ENCODE measurements at regions not wholly inside any gene's neighbourhood (a gene's known extent, or its start where the extent isn't known, plus 50 kb on each side); places are given as distances from the start of the nearest gene placed in this dataset.

DNA sequence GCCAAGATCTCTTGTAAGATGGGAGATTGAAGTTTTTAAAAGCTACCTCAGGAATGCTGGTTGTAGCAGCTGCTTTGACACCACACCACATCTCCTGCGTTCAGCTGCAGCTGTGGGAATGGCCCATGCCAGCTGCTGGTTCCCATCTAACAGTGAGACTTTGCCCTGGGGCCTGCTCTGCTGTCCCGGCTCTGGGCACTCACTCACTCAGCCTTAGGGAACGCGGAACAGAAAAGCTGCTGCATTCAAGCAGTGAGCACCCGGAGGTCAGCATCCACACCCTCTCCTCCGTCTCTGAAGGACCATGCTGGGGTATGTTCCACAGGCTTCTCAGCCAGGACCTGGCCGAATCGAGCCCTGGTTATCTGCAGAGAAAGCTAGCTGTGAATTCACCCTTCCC lies 197.1 kb upstream of the CXCL12 start:
- Histone ChIP-seq H3K27me3 (ENCODE audit: control insufficient read depth in 1 of 2, insufficient read depth in 2 of 2, low read length in 2 of 2) (no peaks in the 10 kb centered on the region), H3K4me3 (ENCODE audit: low read depth in 1 of 2, low read length in 2 of 2) (no peak overlapping the region), H3K36me3 (ENCODE audit: control insufficient read depth in 2 of 2, insufficient read depth in 2 of 2, low read length in 1 of 2) (no peaks in the 10 kb centered on the region), H3K9me3 (ENCODE audit: control insufficient read depth in 2 of 2, insufficient read depth in 1 of 2, low read depth in 1 of 2, low read length in 1 of 2) (peaks cover 0 to 3% of the 10 kb centered on the region in 2 donors), H3K27ac (ENCODE audit: low read depth in 2 of 2, low read length in 1 of 2) (no peak overlapping the region), H3K4me1 (ENCODE audit: control insufficient read depth in 2 of 2, insufficient read depth in 2 of 2, low read length in 1 of 2) (no peaks in the 10 kb centered on the region)
- WGBS, 2 donors: 74 to 86% methylated on average over 8 of the region's 8 CpGs

DNA sequence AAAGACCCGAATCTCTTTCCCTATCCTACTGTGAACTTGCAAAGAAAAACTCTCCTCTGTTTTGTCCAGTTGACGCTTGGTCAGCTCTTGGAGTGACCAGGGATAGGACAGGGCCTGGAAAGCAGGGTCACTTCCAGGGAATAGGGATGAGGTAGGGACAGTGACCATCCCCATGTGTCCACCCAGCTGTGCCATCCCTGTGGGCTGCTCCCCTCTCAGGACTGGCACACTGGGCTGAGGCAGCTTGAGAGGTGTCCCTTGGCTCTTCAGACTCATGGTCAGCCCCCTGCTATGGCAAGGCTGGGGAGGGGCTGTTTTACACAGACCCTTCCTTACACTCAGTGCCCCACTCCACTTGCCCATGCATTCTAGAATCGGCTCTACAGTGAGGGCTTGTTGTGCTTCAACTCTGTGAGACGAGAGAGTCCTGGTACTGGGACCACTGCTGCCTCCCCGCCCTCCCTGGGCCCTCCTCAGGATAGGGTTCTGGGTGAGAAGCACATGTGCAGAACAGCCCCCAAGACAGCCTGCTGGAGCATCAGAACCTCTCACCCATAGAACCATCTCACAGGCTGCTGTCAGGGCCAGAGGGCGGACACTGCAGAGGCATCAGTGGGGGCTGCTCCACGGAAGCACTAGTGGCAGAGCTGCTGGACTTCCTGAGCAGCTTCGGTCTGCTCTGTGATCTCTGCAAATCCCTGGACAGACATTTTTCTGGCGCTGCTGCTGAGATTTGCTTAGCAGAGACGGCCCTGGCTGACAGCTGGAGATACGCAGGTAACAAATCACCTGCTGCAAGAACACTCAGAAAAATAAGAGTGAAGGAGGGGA lies 202.8 kb upstream of the CXCL12 start:
- no peaks in the 10 kb centered on the region for H3K27me3 ChIP-seq (ENCODE audit: control insufficient read depth in 1 of 2, insufficient read depth in 2 of 2, low read length in 2 of 2)
- H3K27ac ChIP-seq (ENCODE audit: low read depth in 2 of 2, low read length in 1 of 2): no peak overlapping the region
- H3K4me3 ChIP-seq (ENCODE audit: low read depth in 1 of 2, low read length in 2 of 2): no peak overlapping the region
- H3K9me3 ChIP-seq (ENCODE audit: control insufficient read depth in 2 of 2, insufficient read depth in 1 of 2, low read depth in 1 of 2, low read length in 1 of 2): peaks cover 0 to 8% of the 10 kb centered on the region in 2 donors
- H3K36me3 ChIP-seq (ENCODE audit: control insufficient read depth in 2 of 2, insufficient read depth in 2 of 2, low read length in 1 of 2): no peaks in the 10 kb centered on the region
- no peaks in the 10 kb centered on the region for H3K4me1 ChIP-seq (ENCODE audit: control insufficient read depth in 2 of 2, insufficient read depth in 2 of 2, low read length in 1 of 2)
- 67 to 71% methylated on average over 11 of the region's 11 CpGs for WGBS, 2 donors

DNA sequence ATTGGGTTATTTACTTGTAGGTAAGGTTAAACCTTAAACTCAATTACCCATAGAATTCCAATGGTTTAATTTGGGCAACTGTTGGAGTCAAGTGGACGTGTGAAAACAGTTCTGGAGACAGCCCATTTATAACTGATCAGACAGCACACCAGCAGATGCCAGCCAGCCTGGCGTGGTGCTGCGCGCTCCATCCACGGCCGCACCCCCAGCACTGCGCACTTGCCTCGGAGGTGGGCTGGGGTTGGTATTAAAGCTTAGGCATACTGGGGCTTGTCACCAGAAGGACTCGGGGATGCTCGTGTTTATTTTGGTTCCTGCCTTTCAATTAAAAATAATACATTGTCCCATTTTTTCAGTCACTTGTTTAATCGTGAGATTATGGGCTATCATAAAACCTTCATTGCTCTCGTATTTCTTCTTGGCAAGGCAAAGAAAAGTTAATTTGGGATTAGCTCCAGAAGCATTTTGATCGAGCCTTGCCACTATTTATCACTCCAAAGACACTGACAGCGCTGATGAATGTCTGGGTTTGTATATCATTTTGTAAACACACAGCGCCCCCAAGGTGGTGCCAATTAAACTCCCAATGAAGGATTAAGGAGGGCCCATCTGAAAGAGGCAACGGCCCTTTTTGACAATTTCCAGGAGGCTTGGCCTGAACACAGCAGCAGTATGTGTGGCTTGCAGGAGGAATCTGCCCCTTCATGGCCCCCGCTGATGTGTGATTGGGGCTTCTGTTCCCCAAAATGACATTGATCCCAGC lies 204.5 kb upstream of the CXCL12 start:
- Histone ChIP-seq H3K27me3 (ENCODE audit: control insufficient read depth in 1 of 2, insufficient read depth in 2 of 2, low read length in 2 of 2) (no peaks in the 10 kb centered on the region), H3K4me3 (ENCODE audit: low read depth in 1 of 2, low read length in 2 of 2) (no peak overlapping the region), H3K36me3 (ENCODE audit: control insufficient read depth in 2 of 2, insufficient read depth in 2 of 2, low read length in 1 of 2) (no peaks in the 10 kb centered on the region), H3K4me1 (ENCODE audit: control insufficient read depth in 2 of 2, insufficient read depth in 2 of 2, low read length in 1 of 2) (no peaks in the 10 kb centered on the region), H3K9me3 (ENCODE audit: control insufficient read depth in 2 of 2, insufficient read depth in 1 of 2, low read depth in 1 of 2, low read length in 1 of 2) (peaks cover 0 to 12% of the 10 kb centered on the region in 2 donors), H3K27ac (ENCODE audit: low read depth in 2 of 2, low read length in 1 of 2) (no peak overlapping the region)
- 60 to 63% methylated on average over 17 of the region's 17 CpGs for WGBS, 2 donors

DNA sequence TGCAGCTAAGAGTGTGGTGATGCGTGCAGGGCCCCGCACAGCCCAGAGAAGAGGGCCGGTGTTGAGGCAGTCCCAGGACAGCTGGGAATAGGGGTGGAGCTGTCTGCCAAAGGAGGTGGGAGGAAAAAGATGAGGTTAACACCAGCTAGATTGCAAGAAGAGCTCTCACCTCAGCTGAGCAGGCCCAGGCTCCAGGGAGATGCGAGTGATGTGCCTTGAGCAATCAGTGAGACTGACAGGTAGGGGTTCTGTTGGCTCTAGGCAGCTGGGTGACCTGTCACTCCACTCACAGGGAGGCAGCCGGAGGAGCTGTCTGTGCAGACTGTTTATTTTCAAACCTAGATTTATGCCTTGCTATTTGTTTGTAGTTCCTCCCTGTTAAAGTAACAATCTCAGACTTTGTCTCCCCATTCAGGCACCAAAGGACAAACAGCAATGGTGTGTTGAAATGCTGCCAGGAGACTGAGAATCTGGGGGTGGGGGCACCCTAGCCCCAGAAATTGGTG lies 205.1 kb upstream of the CXCL12 start:
- no peaks in the 10 kb centered on the region for H3K36me3 ChIP-seq (ENCODE audit: control insufficient read depth in 2 of 2, insufficient read depth in 2 of 2, low read length in 1 of 2)
- 58 to 60% methylated on average over 5 of the region's 5 CpGs for WGBS, 2 donors
- H3K27ac ChIP-seq (ENCODE audit: low read depth in 2 of 2, low read length in 1 of 2): no peak overlapping the region
- peaks cover 0 to 12% of the 10 kb centered on the region in 2 donors for H3K9me3 ChIP-seq (ENCODE audit: control insufficient read depth in 2 of 2, insufficient read depth in 1 of 2, low read depth in 1 of 2, low read length in 1 of 2)
- no peaks in the 10 kb centered on the region for H3K4me1 ChIP-seq (ENCODE audit: control insufficient read depth in 2 of 2, insufficient read depth in 2 of 2, low read length in 1 of 2)
- no peaks in the 10 kb centered on the region for H3K27me3 ChIP-seq (ENCODE audit: control insufficient read depth in 1 of 2, insufficient read depth in 2 of 2, low read length in 2 of 2)
- H3K4me3 ChIP-seq (ENCODE audit: low read depth in 1 of 2, low read length in 2 of 2): no peak overlapping the region

DNA sequence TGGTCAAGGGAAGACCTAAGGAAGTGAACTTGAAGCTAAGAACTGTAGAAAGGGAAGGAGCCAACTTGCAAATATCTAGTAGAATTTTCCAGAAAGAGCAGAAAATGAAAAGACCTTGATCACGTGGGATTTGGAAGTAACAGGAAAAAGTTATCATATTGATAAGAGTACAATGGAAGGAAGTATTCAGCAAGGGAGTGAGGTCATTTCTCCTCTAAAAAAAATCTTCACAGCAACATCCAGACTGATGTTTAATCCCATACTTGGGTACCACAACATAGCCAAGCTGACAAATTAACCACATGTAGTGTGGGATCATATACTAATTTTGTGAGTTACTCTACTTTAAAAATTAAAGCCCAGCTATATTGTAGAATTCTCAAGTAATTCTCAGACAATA lies 207.0 kb upstream of the CXCL12 start:
- H3K27me3 ChIP-seq (ENCODE audit: control insufficient read depth in 1 of 2, insufficient read depth in 2 of 2, low read length in 2 of 2): no peaks in the 10 kb centered on the region
- 43 to 58% methylated on average over 1 of the region's 1 CpG for WGBS, 2 donors

DNA sequence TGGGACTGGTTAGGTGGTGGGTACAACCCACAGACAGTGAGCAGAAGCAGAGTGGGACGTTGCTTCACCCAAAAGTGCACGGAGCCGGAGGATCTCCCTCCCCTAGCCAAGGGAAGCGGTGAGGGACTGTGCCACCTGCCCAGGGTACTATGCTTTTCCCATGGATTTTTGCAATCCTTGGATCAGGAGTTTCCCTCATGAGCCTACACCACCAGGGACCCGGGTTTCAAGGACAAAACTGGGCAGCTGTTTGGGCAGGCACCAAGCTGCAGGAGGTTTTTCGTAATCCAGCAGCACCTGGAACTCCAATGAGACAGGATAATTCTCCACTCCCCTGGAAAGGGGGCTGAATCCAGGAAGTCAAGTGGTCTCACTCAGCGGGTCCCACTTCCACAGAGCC lies 209.1 kb upstream of the CXCL12 start:
- H3K4me1 ChIP-seq (ENCODE audit: control insufficient read depth in 2 of 2, insufficient read depth in 2 of 2, low read length in 1 of 2): no peaks in the 10 kb centered on the region
- no peaks in the 10 kb centered on the region for H3K36me3 ChIP-seq (ENCODE audit: control insufficient read depth in 2 of 2, insufficient read depth in 2 of 2, low read length in 1 of 2)
- H3K27me3 ChIP-seq (ENCODE audit: control insufficient read depth in 1 of 2, insufficient read depth in 2 of 2, low read length in 2 of 2): no peaks in the 10 kb centered on the region
- no peak overlapping the region for H3K27ac ChIP-seq (ENCODE audit: low read depth in 2 of 2, low read length in 1 of 2)
- H3K9me3 ChIP-seq (ENCODE audit: control insufficient read depth in 2 of 2, insufficient read depth in 1 of 2, low read depth in 1 of 2, low read length in 1 of 2): peaks cover 0 to 4% of the 10 kb centered on the region in 2 donors
- 72 to 74% methylated on average over 7 of the region's 7 CpGs for WGBS, 2 donors
- no peak overlapping the region for H3K4me3 ChIP-seq (ENCODE audit: low read depth in 1 of 2, low read length in 2 of 2)

More for the DNA sequence above, 207.0 kb upstream of the CXCL12 start:
- Histone ChIP-seq H3K9me3 (ENCODE audit: control insufficient read depth in 2 of 2, insufficient read depth in 1 of 2, low read depth in 1 of 2, low read length in 1 of 2) (peaks cover 0 to 10% of the 10 kb centered on the region in 2 donors), H3K27ac (ENCODE audit: low read depth in 2 of 2, low read length in 1 of 2) (no peak overlapping the region), H3K4me1 (ENCODE audit: control insufficient read depth in 2 of 2, insufficient read depth in 2 of 2, low read length in 1 of 2) (no peaks in the 10 kb centered on the region), H3K36me3 (ENCODE audit: control insufficient read depth in 2 of 2, insufficient read depth in 2 of 2, low read length in 1 of 2) (no peaks in the 10 kb centered on the region), H3K4me3 (ENCODE audit: low read depth in 1 of 2, low read length in 2 of 2) (no peak overlapping the region)

DNA sequence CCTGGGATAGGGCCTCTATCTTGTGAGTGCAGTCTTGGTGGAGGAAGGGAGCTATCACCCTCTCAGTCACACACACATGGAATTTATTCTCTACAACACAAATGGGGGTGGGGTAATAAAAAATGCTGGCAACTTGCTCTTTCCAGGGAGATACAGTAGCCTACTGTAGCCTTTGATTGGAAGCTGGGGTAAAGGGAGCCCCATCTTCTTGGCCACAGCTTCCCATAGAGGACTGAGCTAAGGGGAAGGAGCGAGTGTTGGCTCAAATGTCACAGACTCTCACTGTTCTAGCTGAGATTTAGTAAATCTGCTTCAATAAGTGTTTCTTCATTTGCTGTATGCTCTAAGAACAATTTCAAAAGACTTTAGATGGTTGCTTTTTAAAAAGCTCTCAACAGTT lies 222.2 kb upstream of the CXCL12 start:
- no peaks in the 10 kb centered on the region for H3K9me3 ChIP-seq (ENCODE audit: control insufficient read depth in 2 of 2, insufficient read depth in 1 of 2, low read depth in 1 of 2, low read length in 1 of 2)
- 72 to 90% methylated on average over 1 of the region's 1 CpG for WGBS, 2 donors
- no peaks in the 10 kb centered on the region for H3K4me1 ChIP-seq (ENCODE audit: control insufficient read depth in 2 of 2, insufficient read depth in 2 of 2, low read length in 1 of 2)
- H3K27ac ChIP-seq (ENCODE audit: low read depth in 2 of 2, low read length in 1 of 2): no peak overlapping the region
- H3K4me3 ChIP-seq (ENCODE audit: low read depth in 1 of 2, low read length in 2 of 2): no peak overlapping the region
- H3K27me3 ChIP-seq (ENCODE audit: control insufficient read depth in 1 of 2, insufficient read depth in 2 of 2, low read length in 2 of 2): no peaks in the 10 kb centered on the region
- no peaks in the 10 kb centered on the region for H3K36me3 ChIP-seq (ENCODE audit: control insufficient read depth in 2 of 2, insufficient read depth in 2 of 2, low read length in 1 of 2)

DNA sequence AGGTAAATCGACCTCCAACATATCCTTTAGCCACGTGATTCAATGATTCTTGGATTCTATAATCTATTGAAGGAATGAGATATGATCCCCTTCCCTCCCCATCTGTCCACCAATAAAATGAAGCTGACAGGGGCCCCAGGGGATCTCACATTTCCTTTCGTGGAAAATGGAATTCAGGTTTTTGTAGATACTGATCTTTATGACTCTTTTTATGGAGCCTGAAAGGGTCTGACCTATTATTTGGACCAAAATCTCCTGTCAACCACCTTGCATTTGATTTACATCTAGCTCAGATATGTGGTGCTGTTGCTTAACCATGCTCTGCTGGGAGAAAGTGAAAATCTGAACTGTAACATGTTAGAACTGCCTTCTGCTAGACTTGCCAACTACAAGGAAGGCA lies 234.0 kb upstream of the CXCL12 start:
- WGBS, 2 donors: 61 to 63% methylated on average over 3 of the region's 3 CpGs
- Histone ChIP-seq H3K36me3 (ENCODE audit: control insufficient read depth in 2 of 2, insufficient read depth in 2 of 2, low read length in 1 of 2) (no peaks in the 10 kb centered on the region), H3K27me3 (ENCODE audit: control insufficient read depth in 1 of 2, insufficient read depth in 2 of 2, low read length in 2 of 2) (no peaks in the 10 kb centered on the region), H3K4me3 (ENCODE audit: low read depth in 1 of 2, low read length in 2 of 2) (no peak overlapping the region), H3K9me3 (ENCODE audit: control insufficient read depth in 2 of 2, insufficient read depth in 1 of 2, low read depth in 1 of 2, low read length in 1 of 2) (no peaks in the 10 kb centered on the region), H3K27ac (ENCODE audit: low read depth in 2 of 2, low read length in 1 of 2) (no peak overlapping the region), H3K4me1 (ENCODE audit: control insufficient read depth in 2 of 2, insufficient read depth in 2 of 2, low read length in 1 of 2) (no peaks in the 10 kb centered on the region)

DNA sequence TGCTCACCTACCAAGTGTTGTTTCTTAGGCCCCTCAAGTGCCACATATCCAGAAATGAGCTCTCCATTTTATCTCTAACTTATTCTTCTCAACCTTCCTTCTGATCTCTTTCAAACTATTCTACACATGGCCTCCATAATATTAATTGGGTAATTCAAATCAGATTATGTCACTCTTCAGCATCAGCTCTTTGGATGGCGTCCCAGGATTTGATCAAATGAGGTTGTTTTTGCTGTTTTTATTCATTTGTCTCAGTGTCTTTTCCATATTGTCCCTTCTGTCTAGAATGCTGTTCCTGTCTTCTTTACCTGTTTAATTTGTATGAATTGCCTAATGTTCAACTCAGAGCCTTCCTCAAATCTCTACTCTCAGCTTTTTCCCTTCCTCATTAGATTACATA lies 234.6 kb upstream of the CXCL12 start:
- WGBS, 2 donors: 0% methylated on average over 1 of the region's 1 CpG
- Histone ChIP-seq H3K9me3 (ENCODE audit: control insufficient read depth in 2 of 2, insufficient read depth in 1 of 2, low read depth in 1 of 2, low read length in 1 of 2) (no peaks in the 10 kb centered on the region), H3K4me1 (ENCODE audit: control insufficient read depth in 2 of 2, insufficient read depth in 2 of 2, low read length in 1 of 2) (no peaks in the 10 kb centered on the region), H3K27me3 (ENCODE audit: control insufficient read depth in 1 of 2, insufficient read depth in 2 of 2, low read length in 2 of 2) (no peaks in the 10 kb centered on the region), H3K36me3 (ENCODE audit: control insufficient read depth in 2 of 2, insufficient read depth in 2 of 2, low read length in 1 of 2) (no peaks in the 10 kb centered on the region), H3K4me3 (ENCODE audit: low read depth in 1 of 2, low read length in 2 of 2) (no peak overlapping the region), H3K27ac (ENCODE audit: low read depth in 2 of 2, low read length in 1 of 2) (no peak overlapping the region)

All from esophagus (tissue), 2 donors.